Skeletal muscle satellite cell (primary cell): ENCODE measurements at regions not wholly inside any gene's neighbourhood (a gene's known extent, or its start where the extent isn't known, plus 50 kb on each side); places are given as distances from the start of the nearest gene placed in this dataset.

Experiments
- H3K27me3 ChIP-seq: 2 replicates; pipeline ENCODE4 v1.7.0; 2013; ENCODE audit warnings: low read length; ENCODE audit not compliant: control insufficient read depth, insufficient read depth
- H3K36me3 ChIP-seq: 2 replicates; pipeline ENCODE4 v1.7.0; 2013; ENCODE audit warnings: mild to moderate bottlenecking, control low read depth, low read length; ENCODE audit not compliant: insufficient read depth
- H3K4me1 ChIP-seq: 2 replicates; pipeline ENCODE4 v1.7.0; 2013; ENCODE audit warnings: low read length; ENCODE audit not compliant: control insufficient read depth, insufficient read depth
- H3K4me2 ChIP-seq: 2 replicates; pipeline ENCODE4 v1.7.0; 2013; ENCODE audit warnings: mild to moderate bottlenecking, low read length
- H3K4me3 ChIP-seq: 2 replicates; pipeline ENCODE4 v1.7.0; 2013; ENCODE audit warnings: low read length
- H3K9ac ChIP-seq: 2 replicates; pipeline ENCODE4 v1.7.0; 2013; ENCODE audit warnings: mild to moderate bottlenecking, low read depth, low read length, moderate library complexity
- H3K9me3 ChIP-seq: replicated peaks from 2 replicates; pipeline ENCODE4 v1.7.0; 2013; ENCODE audit warnings: mild to moderate bottlenecking, control low read depth, low read length

- Histone ChIP-seq H3K9ac (no peak overlapping the region), H3K4me3 (no peak overlapping the region), H3K36me3 (no peaks in the 10 kb centered on the region), H3K27me3 (no peaks in the 10 kb centered on the region), H3K4me1 (no peaks in the 10 kb centered on the region), H3K4me2 (no peak overlapping the region), H3K9me3 (no peaks in the 10 kb centered on the region)
These were observed 400.7 kb upstream of the DAB1 start for GRCh38 chr1:57824535-57824934.

- H3K36me3 ChIP-seq: no peaks in the 10 kb centered on the region
- no peak overlapping the region for H3K4me3 ChIP-seq
- H3K4me2 ChIP-seq: no peak overlapping the region
- no peak overlapping the region for H3K9ac ChIP-seq
- no peaks in the 10 kb centered on the region for H3K9me3 ChIP-seq
- peaks cover 2% of the 10 kb centered on the region for H3K27me3 ChIP-seq
- no peaks in the 10 kb centered on the region for H3K4me1 ChIP-seq
These were observed 396.7 kb upstream of the DAB1 start for GRCh38 chr1:57820356-57821095.

- Histone ChIP-seq H3K4me1 (no peaks in the 10 kb centered on the region), H3K9ac (no peak overlapping the region), H3K27me3 (peaks cover 2% of the 10 kb centered on the region), H3K4me3 (no peak overlapping the region), H3K4me2 (no peak overlapping the region), H3K9me3 (no peaks in the 10 kb centered on the region), H3K36me3 (no peaks in the 10 kb centered on the region)
These were observed 396.0 kb upstream of the DAB1 start for GRCh38 chr1:57819893-57820292.

- Histone ChIP-seq H3K27me3 (no peaks in the 10 kb centered on the region), H3K9me3 (no peaks in the 10 kb centered on the region), H3K36me3 (no peaks in the 10 kb centered on the region), H3K9ac (no peak overlapping the region), H3K4me1 (no peaks in the 10 kb centered on the region), H3K4me2 (no peak overlapping the region), H3K4me3 (no peak overlapping the region)
These were observed 379.7 kb upstream of the DAB1 start for GRCh38 chr1:57803586-57803985.

- Histone ChIP-seq H3K4me3 (no peak overlapping the region), H3K9ac (no peak overlapping the region), H3K4me1 (no peaks in the 10 kb centered on the region), H3K36me3 (no peaks in the 10 kb centered on the region), H3K4me2 (no peak overlapping the region), H3K9me3 (no peaks in the 10 kb centered on the region), H3K27me3 (no peaks in the 10 kb centered on the region)
These were observed 376.5 kb upstream of the DAB1 start for GRCh38 chr1:57800376-57800775.

GRCh38 chr1:57799490-57800115 is 375.7 kb upstream of the DAB1 start:
- Histone ChIP-seq H3K4me1 (no peaks in the 10 kb centered on the region), H3K9me3 (no peaks in the 10 kb centered on the region), H3K9ac (no peak overlapping the region), H3K4me3 (no peak overlapping the region), H3K36me3 (no peaks in the 10 kb centered on the region), H3K4me2 (no peak overlapping the region), H3K27me3 (no peaks in the 10 kb centered on the region)

- Histone ChIP-seq H3K4me2 (no peak overlapping the region), H3K9me3 (no peaks in the 10 kb centered on the region), H3K9ac (no peak overlapping the region), H3K36me3 (no peaks in the 10 kb centered on the region), H3K27me3 (no peaks in the 10 kb centered on the region), H3K4me3 (no peak overlapping the region), H3K4me1 (no peaks in the 10 kb centered on the region)
These were observed 374.7 kb upstream of the DAB1 start for GRCh38 chr1:57798543-57798942.

GRCh38 chr1:57797084-57797483 is 373.2 kb upstream of the DAB1 start:
- no peaks in the 10 kb centered on the region for H3K27me3 ChIP-seq
- H3K36me3 ChIP-seq: no peaks in the 10 kb centered on the region
- H3K9ac ChIP-seq: no peak overlapping the region
- H3K4me1 ChIP-seq: no peaks in the 10 kb centered on the region
- H3K4me2 ChIP-seq: no peak overlapping the region
- no peak overlapping the region for H3K4me3 ChIP-seq
- no peaks in the 10 kb centered on the region for H3K9me3 ChIP-seq

GRCh38 chr1:57796616-57797015 is 372.8 kb upstream of the DAB1 start:
- no peaks in the 10 kb centered on the region for H3K4me1 ChIP-seq
- H3K36me3 ChIP-seq: no peaks in the 10 kb centered on the region
- H3K4me2 ChIP-seq: no peak overlapping the region
- no peaks in the 10 kb centered on the region for H3K27me3 ChIP-seq
- H3K4me3 ChIP-seq: no peak overlapping the region
- H3K9me3 ChIP-seq: no peaks in the 10 kb centered on the region
- H3K9ac ChIP-seq: no peak overlapping the region

- no peaks in the 10 kb centered on the region for H3K36me3 ChIP-seq
- H3K4me2 ChIP-seq: no peak overlapping the region
- no peaks in the 10 kb centered on the region for H3K4me1 ChIP-seq
- no peak overlapping the region for H3K9ac ChIP-seq
- H3K4me3 ChIP-seq: no peak overlapping the region
- no peaks in the 10 kb centered on the region for H3K27me3 ChIP-seq
- H3K9me3 ChIP-seq: no peaks in the 10 kb centered on the region
These were observed 372.0 kb upstream of the DAB1 start for GRCh38 chr1:57795886-57796285.

- H3K36me3 ChIP-seq: no peaks in the 10 kb centered on the region
- no peak overlapping the region for H3K4me3 ChIP-seq
- H3K4me1 ChIP-seq: no peaks in the 10 kb centered on the region
- no peaks in the 10 kb centered on the region for H3K9me3 ChIP-seq
- no peaks in the 10 kb centered on the region for H3K27me3 ChIP-seq
- H3K9ac ChIP-seq: no peak overlapping the region
- no peak overlapping the region for H3K4me2 ChIP-seq
These were observed 370.2 kb upstream of the DAB1 start for GRCh38 chr1:57794078-57794477.

GRCh38 chr1:57791497-57791896 is 367.6 kb upstream of the DAB1 start:
- Histone ChIP-seq H3K36me3 (no peaks in the 10 kb centered on the region), H3K4me3 (no peak overlapping the region), H3K4me1 (no peaks in the 10 kb centered on the region), H3K9ac (no peak overlapping the region), H3K27me3 (no peaks in the 10 kb centered on the region), H3K9me3 (no peaks in the 10 kb centered on the region), H3K4me2 (no peak overlapping the region)
